NT2/D1 (cell line): ENCODE measurements at regions not wholly inside any gene's neighbourhood (a gene's known extent, or its start where the extent isn't known, plus 50 kb on each side); places are given as distances from the start of the nearest gene placed in this dataset.

Source experiments
- SUZ12 ChIP-seq: IDR thresholded peaks from 2 replicates; pipeline ENCODE4 v1.6.1; 2011; ENCODE audit not compliant: insufficient read length, insufficient read depth; ENCODE audit errors: extremely low read depth
- YY1 ChIP-seq: IDR thresholded peaks from 2 replicates; pipeline ENCODE4 v1.6.1; 2011; ENCODE audit not compliant: insufficient read length, insufficient read depth
- ZNF274 ChIP-seq: IDR thresholded peaks from 2 replicates; pipeline ENCODE4 v1.6.1; 2011; ENCODE audit warnings: mild to moderate bottlenecking, low read depth, low read length

GRCh38 chr7:52897288-52897687, 138.1 kb upstream of the POM121L12 start:
- no peak for TF ChIP-seq YY1
- TF ChIP-seq SUZ12: no peak
- TF ChIP-seq ZNF274: no peak
